GM21367 (cell line): ENCODE measurements at regions not wholly inside any gene's neighbourhood (a gene's known extent, or its start where the extent isn't known, plus 50 kb on each side); places are given as distances from the start of the nearest gene placed in this dataset.
"Not testable (repeated sequence)": the region's sequence is repeated elsewhere in the genome, so short reads cannot be mapped to it uniquely, and the experiment has no call there.

ENCODE experiments used
- ATAC-seq: cut with Tn5 transposase; IDR thresholded peaks from one replicate; pipeline ENCODE4 v1.9.1; 2021; ENCODE audit not compliant: unreplicated experiment

DNA sequence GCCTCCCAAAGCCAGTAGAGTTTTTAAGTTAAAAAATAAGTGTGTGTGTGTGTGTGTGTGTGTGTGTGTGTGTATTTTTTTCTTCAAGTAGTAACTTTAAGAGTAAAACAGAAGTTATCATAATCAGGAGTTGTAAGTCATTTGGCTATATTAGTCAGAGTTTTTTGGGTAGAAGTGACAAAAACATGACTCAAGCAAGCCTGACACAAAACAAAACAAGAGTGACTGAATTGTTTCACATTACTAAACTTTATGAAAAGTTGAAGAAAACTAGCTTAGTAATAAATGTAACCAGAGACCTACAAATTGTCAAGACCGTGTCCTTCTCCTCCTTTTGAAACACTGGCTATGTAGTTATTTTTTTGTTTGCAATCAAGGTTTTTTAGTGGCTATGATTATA is 738.0 kb upstream of the PITX2 start:
- no peak for ATAC-seq

DNA sequence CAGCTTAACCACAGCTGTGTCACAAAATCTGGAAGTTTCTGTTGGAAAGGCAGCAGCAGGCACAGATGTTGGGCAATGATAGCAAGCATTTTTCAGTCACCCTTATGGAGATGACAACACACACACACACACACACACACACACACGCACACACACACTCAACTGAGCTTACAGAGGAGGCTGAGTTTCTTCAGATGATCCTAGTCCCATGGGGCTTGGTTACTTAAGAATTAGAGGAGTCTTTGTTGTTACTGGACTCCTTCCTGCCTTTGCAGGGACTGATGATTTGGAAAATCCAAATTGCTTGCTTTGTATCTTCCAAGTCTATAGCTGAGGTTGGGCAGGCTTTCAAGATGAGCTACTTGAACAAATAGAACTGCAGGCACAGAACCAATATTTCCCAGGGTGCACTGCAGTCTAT is 740.1 kb upstream of the PITX2 start:
- no peak for ATAC-seq

DNA sequence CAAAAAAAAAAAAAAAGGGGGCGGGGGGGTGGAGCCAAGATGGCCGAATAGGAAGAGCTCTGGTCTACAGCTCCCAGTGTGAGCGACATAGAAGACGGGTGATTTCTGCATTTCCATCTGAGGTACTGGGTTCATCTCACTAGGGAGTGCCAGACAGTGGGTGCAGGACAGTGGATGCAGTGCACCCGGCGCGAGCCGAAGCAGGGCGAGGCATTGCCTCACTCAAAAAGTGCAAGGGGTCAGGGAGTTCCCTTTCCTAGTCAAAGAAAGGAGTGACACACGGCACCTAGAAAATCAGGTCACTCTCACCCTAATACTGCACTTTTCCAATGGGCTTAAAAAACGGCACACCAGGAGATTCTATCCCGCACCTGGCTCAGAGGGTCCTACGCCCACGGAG is 755.0 kb upstream of the PITX2 start:
- not testable (repeated sequence) for ATAC-seq

DNA sequence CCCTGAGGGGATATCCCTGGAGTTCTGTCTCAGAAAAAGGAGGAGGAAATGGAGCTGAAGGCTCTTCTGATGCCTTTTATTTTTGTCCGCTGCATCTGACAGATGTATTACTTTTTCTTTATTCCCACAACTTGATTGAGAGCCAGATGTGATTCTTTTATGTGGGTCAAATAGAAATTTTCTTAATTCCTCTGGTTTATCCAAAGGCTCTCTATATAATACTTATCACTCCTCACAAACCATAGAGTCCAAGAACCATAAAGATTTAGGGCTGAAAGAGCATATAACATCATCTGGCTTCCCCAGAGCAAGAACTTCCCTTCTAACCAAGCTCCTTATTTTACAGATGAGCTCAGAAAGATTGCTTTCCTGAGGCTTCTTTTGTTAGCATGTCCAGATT is 756.7 kb upstream of the FAM241A start:
- no peak for ATAC-seq

DNA sequence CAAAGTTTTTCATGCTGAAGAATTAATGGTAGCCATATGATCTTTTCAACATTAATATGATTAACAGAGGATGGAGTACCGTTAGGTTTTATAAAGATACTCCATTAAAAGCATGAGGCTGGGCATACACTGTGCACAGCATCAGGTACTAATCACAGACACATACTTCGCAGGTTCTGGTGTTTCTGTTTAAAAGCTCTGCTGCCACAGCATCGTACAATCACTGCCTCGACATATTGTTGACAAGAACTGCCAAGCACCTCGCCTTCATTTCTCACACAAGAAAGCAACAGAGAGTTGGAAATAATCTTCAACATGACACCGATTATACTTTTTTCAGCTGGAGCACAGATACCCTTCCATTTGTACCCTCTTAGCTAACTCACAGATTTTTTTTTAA is 753.4 kb upstream of the FAM241A start:
- ATAC-seq, result no peak

- no peak for ATAC-seq
Observed at GRCh38 chr4:111393781-111394180, 751.5 kb upstream of the FAM241A start.

DNA sequence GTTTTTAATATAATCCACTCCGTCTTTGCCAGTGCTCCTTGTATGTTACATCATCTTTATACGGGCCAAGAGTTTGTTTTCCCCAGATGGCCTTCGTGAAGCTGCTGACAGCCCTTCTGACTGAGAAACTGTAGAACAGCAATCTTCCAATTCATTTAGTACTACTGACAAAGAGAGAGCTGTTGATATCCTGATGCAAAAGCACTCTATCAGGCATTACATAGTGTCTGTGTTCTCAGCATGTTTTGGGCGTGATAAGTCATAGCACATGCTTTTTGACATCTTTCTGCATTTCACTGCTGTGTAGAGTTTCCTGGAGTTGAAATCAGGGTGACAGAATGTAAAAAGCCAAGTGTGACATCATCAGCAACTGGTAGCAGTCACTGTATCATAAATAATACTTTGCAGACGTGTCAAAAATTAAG is 746.3 kb upstream of the FAM241A start:
- no peak for ATAC-seq

DNA sequence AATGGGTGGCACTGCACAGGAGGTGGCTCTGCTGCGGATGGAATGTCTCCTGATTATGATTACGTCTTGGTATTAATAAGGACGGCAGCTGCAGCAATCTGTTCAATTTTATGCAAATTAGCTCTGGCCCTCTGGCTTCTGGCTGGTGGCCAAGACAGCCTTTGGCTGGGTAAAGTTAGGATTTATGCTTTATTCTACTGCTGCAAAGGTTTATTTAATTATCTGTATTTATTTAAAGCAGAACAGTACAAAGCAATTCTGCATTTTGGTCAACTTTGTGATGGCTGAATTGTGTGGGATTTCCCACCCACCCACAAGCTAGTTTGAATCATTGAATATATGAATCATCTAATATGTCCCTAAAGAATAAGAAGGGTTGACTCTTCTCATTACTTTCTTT is 745.6 kb upstream of the FAM241A start:
- ATAC-seq, result no peak

DNA sequence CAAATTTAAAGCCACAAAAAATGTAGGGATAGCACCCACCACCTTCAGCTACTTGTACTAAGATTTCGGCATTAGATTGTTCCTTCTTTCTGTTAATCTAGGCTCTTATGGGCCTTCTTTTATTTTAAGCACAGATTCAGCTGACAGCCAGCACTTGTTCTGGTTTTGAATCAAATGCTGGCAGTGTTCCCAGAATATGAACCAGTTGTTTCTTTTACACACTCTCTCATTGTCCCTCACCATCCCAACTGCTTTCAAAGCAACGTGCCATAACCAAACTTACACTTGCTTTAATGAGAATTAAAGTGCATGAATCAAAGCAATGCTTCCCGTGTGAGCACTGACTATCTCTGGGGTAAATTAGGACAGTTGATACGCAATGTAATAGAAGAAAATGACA is 744.5 kb upstream of the FAM241A start:
- no peak for ATAC-seq

- ATAC-seq, result no peak
Observed at GRCh38 chr4:111404673-111405072, 740.6 kb upstream of the FAM241A start.

DNA sequence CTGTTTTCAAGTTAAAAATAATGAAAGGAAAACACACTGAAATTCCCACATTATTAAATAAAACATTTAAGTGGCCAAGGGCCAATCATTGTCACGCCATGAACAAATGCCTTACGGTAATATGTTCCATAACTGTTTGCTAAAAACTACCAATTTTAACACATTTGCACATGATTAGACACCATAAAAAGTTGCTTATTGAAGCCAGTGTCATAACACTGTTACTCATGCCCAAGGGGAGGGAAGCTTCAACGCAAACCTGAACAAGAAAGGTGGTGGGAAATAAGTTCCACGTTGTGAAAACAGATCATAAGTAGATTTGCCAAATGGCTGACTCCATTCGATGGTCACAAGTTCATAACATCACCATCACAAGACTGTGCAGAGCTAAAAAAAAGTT is 739.3 kb upstream of the FAM241A start:
- ATAC-seq, result no peak

DNA sequence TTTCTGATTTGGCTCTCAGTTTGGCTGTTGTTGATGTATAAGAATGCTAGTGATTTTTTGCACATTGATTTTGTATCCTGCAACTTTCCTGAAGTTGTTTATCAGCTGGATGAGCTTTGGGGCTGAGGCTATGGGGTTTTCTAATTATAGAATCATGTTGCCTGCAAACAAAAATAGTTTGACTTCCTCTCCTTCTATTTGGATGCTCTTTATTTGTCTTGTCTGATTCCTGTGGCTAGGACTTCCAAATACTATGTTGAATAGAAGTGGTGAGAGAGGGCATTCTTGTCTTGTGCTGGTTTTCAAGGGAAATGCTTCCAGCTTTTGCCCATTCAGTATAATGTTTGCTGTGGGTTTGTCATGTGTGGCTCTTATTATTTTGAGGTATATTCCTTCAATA is 734.7 kb upstream of the FAM241A start:
- ATAC-seq, result no peak

DNA sequence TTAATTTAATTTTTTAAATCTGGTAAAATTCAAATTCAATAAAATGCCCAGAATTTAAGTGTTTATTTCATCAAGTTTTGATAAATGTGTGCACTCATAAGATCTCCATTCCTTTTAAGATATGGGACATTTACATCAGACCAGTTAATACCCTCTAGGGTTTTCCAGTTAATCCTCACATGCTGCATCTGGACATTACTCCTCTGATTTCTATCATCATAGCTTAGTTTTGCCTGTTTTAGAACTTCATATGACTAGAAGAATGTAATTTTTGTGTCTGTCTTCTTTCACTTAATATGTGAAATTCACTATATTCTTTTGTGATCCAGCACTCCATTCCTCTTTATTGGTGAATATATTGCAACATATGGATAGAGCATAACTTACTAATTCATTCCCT is 727.7 kb upstream of the FAM241A start:
- no peak for ATAC-seq

DNA sequence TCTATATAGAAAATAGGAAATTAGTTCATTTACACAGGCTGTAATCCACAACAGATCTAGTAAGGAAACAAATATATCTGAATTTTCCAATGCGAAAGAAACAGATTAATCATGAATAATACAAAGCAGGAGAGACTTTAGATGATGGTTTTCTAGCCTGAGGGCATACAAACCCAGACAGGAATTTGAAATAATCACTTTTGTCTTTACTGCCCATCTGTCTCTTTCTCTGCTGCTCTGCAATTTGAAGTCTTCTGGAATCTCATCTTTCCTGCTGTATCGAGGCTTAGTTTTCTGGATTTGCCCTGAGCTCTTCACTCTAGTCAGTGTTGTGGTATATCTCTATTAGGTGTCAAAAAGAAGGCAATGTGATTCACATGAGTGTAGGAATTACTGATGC is 711.8 kb upstream of the FAM241A start:
- no peak for ATAC-seq

GRCh38 chr4:111434586-111434985 is 710.7 kb upstream of the FAM241A start:
- no peak for ATAC-seq

- no peak for ATAC-seq
Observed at GRCh38 chr4:111435986-111436744, 709.1 kb upstream of the FAM241A start.

GRCh38 chr4:111441687-111442086 is 703.6 kb upstream of the FAM241A start:
- no peak for ATAC-seq

GRCh38 chr4:111444836-111445235 is 700.4 kb upstream of the FAM241A start:
- ATAC-seq, result not testable (repeated sequence)

- no peak for ATAC-seq
Observed at GRCh38 chr4:111449657-111450056, 695.6 kb upstream of the FAM241A start.

GRCh38 chr4:111450867-111451266 is 694.4 kb upstream of the FAM241A start:
- ATAC-seq, result no peak

DNA sequence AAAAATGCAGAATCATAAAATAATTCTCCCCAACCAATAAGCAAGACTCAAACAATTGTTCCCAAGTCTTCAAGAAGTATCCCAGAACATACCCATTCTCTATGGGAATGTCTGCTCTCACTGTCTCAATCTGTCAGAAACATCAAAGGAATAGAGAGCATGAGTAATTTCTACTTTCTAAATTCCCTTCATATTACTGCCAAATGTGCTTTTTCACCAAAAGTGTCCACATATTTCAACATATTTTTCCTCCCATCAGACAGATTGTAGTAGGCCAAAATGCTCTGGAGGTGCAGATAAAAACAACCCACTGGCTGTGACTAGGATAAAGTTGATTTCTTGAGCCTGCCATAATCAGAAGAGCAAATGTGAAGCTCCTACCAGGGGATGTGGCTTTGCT is 692.0 kb upstream of the FAM241A start:
- ATAC-seq, result no peak

GRCh38 chr4:111454961-111455360 is 690.3 kb upstream of the FAM241A start:
- ATAC-seq, result no peak
